ENCODE measurements at regions not wholly inside any gene's neighbourhood (a gene's known extent, or its start where the extent isn't known, plus 50 kb on each side); places are given as distances from the start of the nearest gene placed in this dataset.
A peak's percentile ranks its signal among the peaks of the same experiment; 100 is the strongest.
"Not testable (repeated sequence)": the region's sequence is repeated elsewhere in the genome, so short reads cannot be mapped to it uniquely, and the experiment has no call there.

DNA sequence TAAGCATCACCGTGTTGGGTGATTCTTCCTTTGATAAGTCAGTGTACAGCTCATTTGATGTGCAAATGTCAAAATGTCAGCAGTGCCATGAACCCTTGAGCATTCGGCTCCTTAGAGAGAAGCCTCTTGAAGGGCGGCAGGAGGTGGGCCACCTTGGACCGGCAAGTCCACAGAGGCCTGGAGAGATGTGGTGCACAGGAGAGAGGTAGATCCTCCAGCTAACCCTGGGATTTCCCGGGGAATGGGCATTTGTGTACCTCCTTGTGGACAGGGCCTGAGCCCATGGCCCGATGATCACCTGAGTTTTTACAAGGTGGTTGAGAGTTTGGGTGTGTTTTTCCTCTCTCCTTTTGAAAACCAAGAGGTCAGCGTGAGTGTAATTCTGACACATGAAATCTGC lies 133.2 kb upstream of the RCN1 start:
- in situ Hi-C loops (cut with HindIII; ENCODE audit: low sequenced_read_pairs): no loop called here

DNA sequence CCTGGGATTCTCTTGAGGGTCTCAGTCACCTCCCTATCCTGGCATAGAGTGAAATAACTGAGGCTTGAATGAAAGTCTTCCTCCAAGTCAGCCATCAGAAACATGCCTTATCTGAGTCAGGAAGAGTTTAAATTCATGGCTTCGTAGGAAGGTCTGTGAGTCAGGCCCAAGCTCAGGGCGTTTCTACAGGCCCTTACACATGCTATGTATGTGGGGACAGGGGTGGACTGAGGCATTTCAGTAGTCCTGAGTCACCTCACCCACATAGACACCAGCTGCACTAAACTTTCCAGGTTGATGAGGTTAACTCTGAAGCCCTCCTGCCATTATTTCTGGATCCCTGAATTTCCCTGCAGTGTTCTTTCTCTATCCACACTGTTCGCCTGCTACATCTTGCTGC lies 134.6 kb upstream of the RCN1 start:
- in situ Hi-C loops (cut with HindIII; ENCODE audit: low sequenced_read_pairs): no loop called here
- DNase-seq (ENCODE audit: low read depth, low spot score): peak; percentile 8
- no peak overlapping the region for H3K4me3 ChIP-seq (ENCODE audit: low read depth, low read length)
- TF ChIP-seq, protein P1, sequence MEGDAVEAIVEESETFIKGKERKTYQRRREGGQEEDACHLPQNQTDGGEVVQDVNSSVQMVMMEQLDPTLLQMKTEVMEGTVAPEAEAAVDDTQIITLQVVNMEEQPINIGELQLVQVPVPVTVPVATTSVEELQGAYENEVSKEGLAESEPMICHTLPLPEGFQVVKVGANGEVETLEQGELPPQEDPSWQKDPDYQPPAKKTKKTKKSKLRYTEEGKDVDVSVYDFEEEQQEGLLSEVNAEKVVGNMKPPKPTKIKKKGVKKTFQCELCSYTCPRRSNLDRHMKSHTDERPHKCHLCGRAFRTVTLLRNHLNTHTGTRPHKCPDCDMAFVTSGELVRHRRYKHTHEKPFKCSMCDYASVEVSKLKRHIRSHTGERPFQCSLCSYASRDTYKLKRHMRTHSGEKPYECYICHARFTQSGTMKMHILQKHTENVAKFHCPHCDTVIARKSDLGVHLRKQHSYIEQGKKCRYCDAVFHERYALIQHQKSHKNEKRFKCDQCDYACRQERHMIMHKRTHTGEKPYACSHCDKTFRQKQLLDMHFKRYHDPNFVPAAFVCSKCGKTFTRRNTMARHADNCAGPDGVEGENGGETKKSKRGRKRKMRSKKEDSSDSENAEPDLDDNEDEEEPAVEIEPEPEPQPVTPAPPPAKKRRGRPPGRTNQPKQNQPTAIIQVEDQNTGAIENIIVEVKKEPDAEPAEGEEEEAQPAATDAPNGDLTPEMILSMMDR (IDR thresholded peaks at IDR 0.05; ENCODE audit: low read depth, low read length): no peak

More for the DNA sequence above, 133.2 kb upstream of the RCN1 start:
- H3K4me3 ChIP-seq (ENCODE audit: low read depth, low read length): no peak overlapping the region
- TF ChIP-seq, protein P1 (IDR thresholded peaks at IDR 0.05; ENCODE audit: low read depth, low read length): no peak
- DNase-seq (ENCODE audit: low read depth, low spot score): no peak

DNA sequence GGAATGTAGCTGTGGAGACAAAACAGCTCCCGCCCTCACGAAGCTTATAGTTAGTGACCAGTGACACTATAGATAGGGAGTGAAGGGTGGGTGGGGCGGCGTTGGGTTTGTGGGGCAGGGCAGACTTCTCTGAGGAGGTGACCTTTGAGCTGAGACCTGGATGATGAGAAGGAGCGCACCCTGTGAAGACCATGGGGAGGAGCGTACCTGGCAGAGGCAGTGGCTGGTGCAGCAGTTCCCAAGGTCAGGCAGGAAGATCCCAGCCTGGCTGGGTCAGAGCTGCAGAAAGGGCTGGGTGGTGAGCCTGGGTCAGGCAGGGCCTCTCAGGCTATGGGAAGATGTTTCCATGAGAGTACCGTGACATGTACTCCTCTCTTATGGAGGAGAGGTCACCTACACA lies 135.0 kb upstream of the RCN1 start:
- in situ Hi-C loops (cut with HindIII; ENCODE audit: low sequenced_read_pairs): no loop called here
- no peak overlapping the region for H3K4me3 ChIP-seq (ENCODE audit: low read depth, low read length)
- TF ChIP-seq, protein P1 (IDR thresholded peaks at IDR 0.05; ENCODE audit: low read depth, low read length): no peak
- DNase-seq (ENCODE audit: low read depth, low spot score): no peak

DNA sequence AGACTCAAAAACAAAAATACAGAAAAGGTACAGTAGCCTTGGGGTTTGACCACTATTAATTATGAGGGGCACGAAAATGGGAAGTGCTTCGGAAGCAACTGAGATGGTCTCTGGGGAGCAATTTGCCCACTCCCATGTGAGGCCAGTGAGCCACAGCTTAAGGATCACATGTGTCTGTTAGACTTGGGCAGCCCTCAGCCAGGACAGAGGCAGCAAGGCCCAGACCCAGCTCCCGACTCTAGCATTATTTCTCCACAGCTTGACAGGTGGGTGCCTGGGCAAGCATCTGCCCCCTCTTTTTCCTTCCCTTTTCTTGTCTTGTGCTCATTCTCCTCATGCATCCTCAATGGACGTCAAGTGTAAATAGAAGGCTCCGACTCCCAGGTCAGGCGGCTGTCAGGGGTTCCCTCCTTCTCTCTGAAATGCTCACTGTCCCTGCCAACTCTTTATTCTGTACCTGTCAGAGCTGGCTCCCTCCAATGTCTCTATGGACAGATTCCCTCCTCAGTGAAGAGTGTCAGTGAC lies 137.0 kb upstream of the RCN1 start:
- TF ChIP-seq, protein P1 (IDR thresholded peaks at IDR 0.05; ENCODE audit: low read depth, low read length): no peak
- H3K4me3 ChIP-seq (ENCODE audit: low read depth, low read length): no peak overlapping the region
- no peak for DNase-seq (ENCODE audit: low read depth, low spot score)
- in situ Hi-C loops (cut with HindIII; ENCODE audit: low sequenced_read_pairs): no loop called here

DNA sequence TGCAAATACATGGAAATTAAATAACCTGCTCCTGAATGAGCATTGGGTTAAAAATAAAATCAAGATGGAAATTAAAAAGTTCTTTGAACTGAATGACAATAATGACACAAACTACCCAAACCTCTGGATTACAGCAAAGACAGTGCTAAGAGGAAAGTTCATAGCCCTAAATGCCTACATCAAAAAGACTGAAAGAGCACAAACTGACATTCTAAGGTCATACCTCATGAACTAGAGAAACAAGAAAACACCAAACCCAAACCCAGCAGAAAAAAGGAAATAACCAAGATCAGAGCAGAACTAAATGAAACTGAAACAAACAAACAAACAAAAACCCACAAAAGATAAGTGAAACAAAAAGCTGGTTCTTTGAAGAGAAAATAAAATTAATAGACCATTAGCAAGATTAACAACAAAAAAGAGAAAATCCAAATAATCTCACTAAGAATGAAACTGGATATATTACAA lies 138.6 kb upstream of the PAX6 start:
- DNase-seq (ENCODE audit: low read depth, low spot score); H3K4me3 ChIP-seq (ENCODE audit: low read depth, low read length); in situ Hi-C loops (cut with HindIII; ENCODE audit: low sequenced_read_pairs): not testable (repeated sequence)

DNA sequence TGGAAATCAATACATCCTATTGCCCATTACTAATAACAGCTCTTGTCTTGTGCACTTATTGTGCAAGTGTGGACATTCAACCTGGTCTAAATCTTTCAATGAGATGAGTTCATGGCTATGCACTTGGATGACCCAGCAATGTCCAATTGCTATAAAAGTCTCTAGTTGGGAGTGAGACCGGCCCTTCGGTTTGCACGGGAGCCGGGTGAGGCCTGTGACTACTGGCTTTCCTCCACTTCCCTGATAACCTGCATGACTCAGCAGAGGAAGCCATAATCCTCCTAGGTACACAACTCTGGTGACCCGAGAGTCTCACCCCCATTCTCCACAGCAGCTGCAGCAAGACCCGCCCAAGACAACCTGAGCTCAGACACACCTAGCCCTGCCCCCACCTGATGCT lies 135.9 kb upstream of the PAX6 start:
- no peak for DNase-seq (ENCODE audit: low read depth, low spot score)
- no peak overlapping the region for H3K4me3 ChIP-seq (ENCODE audit: low read depth, low read length)
- in situ Hi-C loops (cut with HindIII; ENCODE audit: low sequenced_read_pairs): no loop called here
- TF ChIP-seq, protein P1 (IDR thresholded peaks at IDR 0.05; ENCODE audit: low read depth, low read length): no peak

DNA sequence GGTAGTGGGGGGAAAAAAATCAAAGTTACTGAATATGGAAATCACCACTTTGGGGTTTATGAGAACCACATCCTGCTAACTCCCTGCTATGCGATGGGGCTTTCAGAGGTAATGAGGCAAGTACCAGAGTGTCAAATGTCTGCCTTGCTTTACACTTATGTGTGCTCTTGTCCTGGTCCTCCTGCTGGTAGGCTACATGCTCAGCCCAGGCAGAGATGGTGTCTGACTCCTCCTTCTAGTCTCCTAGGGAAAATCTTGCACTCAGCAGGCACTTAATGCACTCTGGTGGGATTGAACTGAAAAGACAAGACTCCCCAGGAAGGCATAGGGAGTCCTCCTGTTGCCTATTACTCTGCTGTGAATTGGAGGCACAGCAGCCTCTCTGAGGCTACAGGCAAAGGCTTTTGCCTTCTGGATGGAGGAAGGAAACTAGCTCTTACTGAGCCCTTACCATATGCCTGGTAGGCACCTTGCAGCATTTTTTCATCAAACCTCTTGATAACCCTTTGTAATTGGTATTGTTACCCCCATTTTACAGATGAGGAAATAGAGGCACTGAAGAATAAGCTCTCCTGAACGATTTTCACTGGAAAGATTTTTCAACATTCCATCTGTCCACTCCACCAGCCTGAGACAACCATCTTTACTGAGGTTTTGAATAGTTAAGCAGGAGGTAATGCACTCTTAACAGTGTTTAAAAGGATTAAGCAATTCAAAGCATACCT lies 132.1 kb upstream of the PAX6 start:
- no peak for DNase-seq (ENCODE audit: low read depth, low spot score)
- no peak overlapping the region for H3K4me3 ChIP-seq (ENCODE audit: low read depth, low read length)
- TF ChIP-seq, protein P1 (IDR thresholded peaks at IDR 0.05; ENCODE audit: low read depth, low read length): no peak
- in situ Hi-C loops (cut with HindIII; ENCODE audit: low sequenced_read_pairs): no loop called here
